ENCODE measurements at regions not wholly inside any gene's neighbourhood (a gene's known extent, or its start where the extent isn't known, plus 50 kb on each side); places are given as distances from the start of the nearest gene placed in this dataset.

- TF ChIP-seq CTCF (conservative IDR thresholded peaks at IDR 0.05; ENCODE audit: low read depth, low read length) = no peak
- TF ChIP-seq EZH2 (IDR thresholded peaks at IDR 0.05; ENCODE audit: borderline replicate concordance, low read depth, low read length, poor library complexity, severe bottlenecking) = no peak
Measured at GRCh38 chr12:39095636-39096330, 190.4 kb upstream of the CPNE8 start.
